ENCODE measurements at regions not wholly inside any gene's neighbourhood (a gene's known extent, or its start where the extent isn't known, plus 50 kb on each side); places are given as distances from the start of the nearest gene placed in this dataset.

DNA sequence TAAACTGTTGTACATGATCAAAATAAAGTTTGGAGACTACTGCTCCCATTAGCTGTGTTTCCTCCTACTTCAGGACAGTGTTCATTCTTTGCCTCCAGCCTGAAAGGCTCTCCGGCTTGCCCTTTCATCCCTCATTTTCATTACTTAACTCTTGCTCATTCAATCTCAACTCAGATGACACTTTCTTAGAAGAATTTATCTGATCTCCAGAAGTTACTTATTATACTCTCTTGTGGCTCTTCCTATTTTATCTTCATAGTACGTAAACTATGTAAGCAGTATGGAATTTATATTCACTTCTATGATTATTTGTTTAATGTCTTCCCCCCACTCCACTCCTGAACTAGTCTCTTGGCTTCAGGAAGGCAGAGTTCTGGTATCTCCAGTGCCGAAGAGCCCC, 1737.9 kb upstream of the C9orf72 start:
- H3K27ac Mint-ChIP-seq (ENCODE audit: unreplicated experiment) = no peak overlapping the region
- H3K4me1 Mint-ChIP-seq (ENCODE audit: low read depth, unreplicated experiment) = no peaks in the 10 kb centered on the region
- no TSS peak for BruUV-seq (replicated peaks)
- H3K27me3 Mint-ChIP-seq (ENCODE audit: insufficient read depth, unreplicated experiment) = no peaks in the 10 kb centered on the region
- H3K36me3 Mint-ChIP-seq (ENCODE audit: insufficient read depth, unreplicated experiment) = no peaks in the 10 kb centered on the region
- Histone ChIP-seq H3K4me1 (no peaks in the 10 kb centered on the region), H3K4me3 (ENCODE audit: low read depth, low read length) (no peak overlapping the region), H3K9me3 (no peaks in the 10 kb centered on the region), H3K36me3 (ENCODE audit: control insufficient read depth, insufficient read depth, low read length) (no peaks in the 10 kb centered on the region), H3K27me3 (replicated peaks; ENCODE audit: control insufficient read depth, insufficient read depth, low read length) (no peaks in the 10 kb centered on the region)
- CTCF ChIA-PET = no interaction called here
- intact Hi-C loops (cut with micrococcal nuclease; ENCODE audit: unreplicated experiment) = no loop called here
- H3K4me3 Mint-ChIP-seq (ENCODE audit: unreplicated experiment) = no peak overlapping the region
- TF ChIP-seq, protein P1, sequence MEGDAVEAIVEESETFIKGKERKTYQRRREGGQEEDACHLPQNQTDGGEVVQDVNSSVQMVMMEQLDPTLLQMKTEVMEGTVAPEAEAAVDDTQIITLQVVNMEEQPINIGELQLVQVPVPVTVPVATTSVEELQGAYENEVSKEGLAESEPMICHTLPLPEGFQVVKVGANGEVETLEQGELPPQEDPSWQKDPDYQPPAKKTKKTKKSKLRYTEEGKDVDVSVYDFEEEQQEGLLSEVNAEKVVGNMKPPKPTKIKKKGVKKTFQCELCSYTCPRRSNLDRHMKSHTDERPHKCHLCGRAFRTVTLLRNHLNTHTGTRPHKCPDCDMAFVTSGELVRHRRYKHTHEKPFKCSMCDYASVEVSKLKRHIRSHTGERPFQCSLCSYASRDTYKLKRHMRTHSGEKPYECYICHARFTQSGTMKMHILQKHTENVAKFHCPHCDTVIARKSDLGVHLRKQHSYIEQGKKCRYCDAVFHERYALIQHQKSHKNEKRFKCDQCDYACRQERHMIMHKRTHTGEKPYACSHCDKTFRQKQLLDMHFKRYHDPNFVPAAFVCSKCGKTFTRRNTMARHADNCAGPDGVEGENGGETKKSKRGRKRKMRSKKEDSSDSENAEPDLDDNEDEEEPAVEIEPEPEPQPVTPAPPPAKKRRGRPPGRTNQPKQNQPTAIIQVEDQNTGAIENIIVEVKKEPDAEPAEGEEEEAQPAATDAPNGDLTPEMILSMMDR (IDR thresholded peaks at IDR 0.05; ENCODE audit: insufficient read depth in 1 of 2, low read depth in 1 of 2, low read length in 1 of 2, severe bottlenecking in 1 of 2, unreplicated experiment in 1 of 2) = no peak
- no peaks in the 10 kb centered on the region for H3K9me3 Mint-ChIP-seq (ENCODE audit: unreplicated experiment)
- DNase-seq = no peak
- POLR2A ChIA-PET = no interaction called here

DNA sequence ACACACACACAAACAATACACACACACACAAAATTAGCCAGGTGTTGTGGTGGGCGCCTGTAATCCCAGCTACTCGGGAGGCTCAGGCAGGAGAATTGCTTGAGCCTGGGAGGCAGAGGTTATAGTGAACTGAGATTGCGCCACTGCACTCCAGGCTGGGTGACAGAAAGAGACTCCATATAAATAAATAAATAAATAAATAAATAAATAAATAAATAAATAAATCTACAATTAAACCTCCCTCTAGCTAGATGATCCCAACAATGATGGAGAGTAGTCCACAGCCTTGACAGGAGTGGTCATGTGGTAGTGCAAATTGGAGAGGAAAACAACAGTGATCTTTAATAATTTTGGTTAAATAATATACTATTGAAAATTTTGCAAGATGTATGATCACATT, 1739.0 kb upstream of the C9orf72 start:
- BruUV-seq (replicated peaks) = no TSS peak
- H3K4me1 Mint-ChIP-seq (ENCODE audit: low read depth, unreplicated experiment) = no peaks in the 10 kb centered on the region
- H3K4me1 ChIP-seq = no peaks in the 10 kb centered on the region

DNA sequence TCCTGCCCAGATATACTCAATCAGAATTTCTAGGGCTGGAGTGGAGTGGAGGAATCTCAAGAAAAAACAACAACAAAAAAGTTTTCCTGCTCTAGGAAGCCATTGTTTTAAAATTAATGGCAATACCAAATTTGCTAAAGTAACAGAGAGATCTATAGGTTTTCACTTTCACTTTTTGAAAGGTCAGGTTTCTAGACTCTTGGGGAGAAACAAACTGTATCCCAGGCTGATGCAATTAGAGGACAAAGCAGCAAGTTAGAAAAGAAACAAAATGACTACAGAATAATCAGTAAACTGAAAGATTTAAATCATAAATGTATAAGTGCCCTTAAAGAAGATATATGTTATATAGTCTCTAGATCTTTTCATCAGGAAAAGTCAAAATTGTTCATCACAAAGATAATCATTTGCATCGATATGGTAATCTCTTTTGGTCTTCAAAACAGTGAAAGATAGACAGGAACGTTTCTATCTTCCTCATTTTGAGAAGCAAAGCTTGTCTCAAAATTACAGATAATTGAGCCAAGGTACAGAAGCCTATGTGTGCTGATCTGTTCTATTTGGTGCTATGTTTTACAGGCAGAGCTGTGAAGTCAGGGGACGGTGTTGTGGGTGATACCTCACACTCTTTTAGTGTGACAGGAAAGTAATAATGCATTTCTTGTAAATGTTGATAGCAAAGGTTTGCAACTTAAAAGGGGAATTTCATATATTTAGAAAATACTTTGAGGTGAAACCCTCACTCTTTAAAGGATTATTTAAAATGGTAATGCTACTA, 1746.6 kb upstream of the C9orf72 start:
- Mint-ChIP-seq H3K27me3 (ENCODE audit: insufficient read depth, unreplicated experiment) (no peaks in the 10 kb centered on the region), H3K36me3 (ENCODE audit: insufficient read depth, unreplicated experiment) (no peaks in the 10 kb centered on the region), H3K4me3 (ENCODE audit: unreplicated experiment) (no peak overlapping the region), H3K4me1 (ENCODE audit: low read depth, unreplicated experiment) (no peaks in the 10 kb centered on the region), H3K27ac (ENCODE audit: unreplicated experiment) (no peak overlapping the region), H3K9me3 (ENCODE audit: unreplicated experiment) (no peaks in the 10 kb centered on the region)
- no peaks in the 10 kb centered on the region for H3K36me3 ChIP-seq (ENCODE audit: control insufficient read depth, insufficient read depth, low read length)
- POLR2A ChIA-PET = no interaction called here
- CTCF ChIA-PET = no interaction called here
- no peak for DNase-seq
- TF ChIP-seq, protein P1 (IDR thresholded peaks at IDR 0.05; ENCODE audit: insufficient read depth in 1 of 2, low read depth in 1 of 2, low read length in 1 of 2, severe bottlenecking in 1 of 2, unreplicated experiment in 1 of 2) = no peak
- H3K9me3 ChIP-seq = no peaks in the 10 kb centered on the region
- no peak overlapping the region for H3K4me3 ChIP-seq (ENCODE audit: low read depth, low read length)
- no peaks in the 10 kb centered on the region for H3K27me3 ChIP-seq (replicated peaks; ENCODE audit: control insufficient read depth, insufficient read depth, low read length)
- no peaks in the 10 kb centered on the region for H3K4me1 ChIP-seq
- BruUV-seq (replicated peaks) = no TSS peak
- intact Hi-C loops (cut with micrococcal nuclease; ENCODE audit: unreplicated experiment) = no loop called here

More for the DNA sequence above, 1739.0 kb upstream of the C9orf72 start:
- H3K9me3 ChIP-seq = no peaks in the 10 kb centered on the region
- Mint-ChIP-seq H3K27me3 (ENCODE audit: insufficient read depth, unreplicated experiment) (no peaks in the 10 kb centered on the region), H3K27ac (ENCODE audit: unreplicated experiment) (no peak overlapping the region), H3K9me3 (ENCODE audit: unreplicated experiment) (no peaks in the 10 kb centered on the region), H3K36me3 (ENCODE audit: insufficient read depth, unreplicated experiment) (no peaks in the 10 kb centered on the region), H3K4me3 (ENCODE audit: unreplicated experiment) (no peak overlapping the region)
- CTCF ChIA-PET = no interaction called here
- intact Hi-C loops (cut with micrococcal nuclease; ENCODE audit: unreplicated experiment) = no loop called here
- DNase-seq = no peak
- H3K4me3 ChIP-seq (ENCODE audit: low read depth, low read length) = no peak overlapping the region
- no peaks in the 10 kb centered on the region for H3K27me3 ChIP-seq (replicated peaks; ENCODE audit: control insufficient read depth, insufficient read depth, low read length)
- TF ChIP-seq, protein P1 (IDR thresholded peaks at IDR 0.05; ENCODE audit: insufficient read depth in 1 of 2, low read depth in 1 of 2, low read length in 1 of 2, severe bottlenecking in 1 of 2, unreplicated experiment in 1 of 2) = no peak
- no peaks in the 10 kb centered on the region for H3K36me3 ChIP-seq (ENCODE audit: control insufficient read depth, insufficient read depth, low read length)
- POLR2A ChIA-PET = no interaction called here
